Spinal cord (tissue), 9 donors: ENCODE measurements at regions not wholly inside any gene's neighbourhood (a gene's known extent, or its start where the extent isn't known, plus 50 kb on each side); places are given as distances from the start of the nearest gene placed in this dataset.

ENCODE experiments used
- DNase-seq, 6 donors: peaks; one replicate each; pipeline versions ENCODE4 v3.0.0 to v3.0.0-alpha.2; 2013 to 2015; ENCODE audit warnings: low spot score in 6 of 6, low read depth in 4 of 6
- H3K27ac ChIP-seq: one replicate; pipeline ENCODE4 v1.5.1; 2013; ENCODE audit warnings: low read depth, low read length, control low read depth
- H3K27me3 ChIP-seq: one replicate; pipeline ENCODE4 v1.6.1; 2013; ENCODE audit warnings: low read length; ENCODE audit not compliant: control insufficient read depth, insufficient read depth
- H3K36me3 ChIP-seq: one replicate; pipeline ENCODE4 v1.6.1; 2013; ENCODE audit warnings: low read length; ENCODE audit not compliant: control insufficient read depth, insufficient read depth
- H3K4me1 ChIP-seq: one replicate; pipeline ENCODE4 v1.6.1; 2013; ENCODE audit warnings: low read length; ENCODE audit not compliant: control insufficient read depth, insufficient read depth
- H3K4me3 ChIP-seq: one replicate; pipeline ENCODE4 v1.5.1; 2013; ENCODE audit warnings: low read depth, low read length, control low read depth
- H3K9me3 ChIP-seq: one replicate; pipeline ENCODE4 v1.6.1; 2013; ENCODE audit warnings: low read length; ENCODE audit not compliant: control insufficient read depth, insufficient read depth
- WGBS: methylation state at CpG from one replicate; pipeline ENCODE4 v1.1.5; 2013; ENCODE audit warnings: missing lambda C conversion rate; ENCODE audit not compliant: insufficient coverage; 5-methylcytosine and 5-hydroxymethylcytosine counted together
- donor health status: healthy.

DNA sequence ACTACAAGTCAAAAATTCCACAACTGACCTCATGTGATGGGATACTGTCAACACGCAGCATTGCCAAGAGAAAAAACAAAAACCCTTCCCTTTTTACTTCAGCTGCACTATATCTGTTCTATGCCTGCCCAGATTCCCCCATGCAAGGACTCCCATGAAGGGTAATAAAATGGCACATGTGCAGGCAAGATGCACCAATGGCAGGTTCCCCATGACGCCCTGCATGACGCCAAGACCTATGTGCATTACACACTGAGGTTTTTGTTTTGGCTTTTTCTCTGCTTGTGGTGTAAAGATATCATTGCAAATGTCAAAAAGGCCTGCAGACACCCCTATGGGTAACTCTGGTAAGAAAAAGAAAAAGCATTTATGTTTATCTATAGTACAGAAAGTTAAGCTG, 403.4 kb downstream of the HDGFL1 start:
- H3K4me1 ChIP-seq: no peaks in the 10 kb centered on the region
- 87% methylated on average over 3 of the region's 3 CpGs for WGBS
- no peak for DNase-seq

DNA sequence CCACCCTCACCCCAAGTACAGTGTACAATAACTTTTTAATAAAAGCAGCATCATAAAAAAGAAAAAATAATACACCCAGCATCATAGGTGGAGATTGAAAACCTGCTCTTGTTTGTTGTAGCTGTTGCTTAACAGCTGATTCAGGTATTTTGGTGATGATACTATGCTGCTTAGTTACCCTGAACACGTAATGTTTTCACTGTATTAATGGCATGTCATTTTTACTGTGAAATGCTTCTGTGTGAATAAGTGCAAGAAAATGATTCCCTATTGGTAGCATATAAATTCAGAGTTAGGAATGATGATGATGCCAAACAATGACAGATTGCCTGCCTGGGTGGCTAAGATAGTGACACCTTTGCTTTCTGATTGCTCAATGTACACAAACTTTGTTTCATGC, 405.7 kb downstream of the HDGFL1 start:
- H3K36me3 ChIP-seq: no peaks in the 10 kb centered on the region
- WGBS: no CpG with 5 or more reads among the region's 1 CpG
- DNase-seq: peak in 1 of 6 donors; percentile 38
- H3K4me1 ChIP-seq: no peaks in the 10 kb centered on the region
- no peaks in the 10 kb centered on the region for H3K9me3 ChIP-seq
- H3K27me3 ChIP-seq: no peaks in the 10 kb centered on the region
- H3K27ac ChIP-seq: no peak overlapping the region
- H3K4me3 ChIP-seq: no peak overlapping the region

More for the DNA sequence above, 403.4 kb downstream of the HDGFL1 start:
- no peak overlapping the region for H3K4me3 ChIP-seq
- no peaks in the 10 kb centered on the region for H3K36me3 ChIP-seq
- no peaks in the 10 kb centered on the region for H3K9me3 ChIP-seq
- no peak overlapping the region for H3K27ac ChIP-seq
- no peaks in the 10 kb centered on the region for H3K27me3 ChIP-seq

DNA sequence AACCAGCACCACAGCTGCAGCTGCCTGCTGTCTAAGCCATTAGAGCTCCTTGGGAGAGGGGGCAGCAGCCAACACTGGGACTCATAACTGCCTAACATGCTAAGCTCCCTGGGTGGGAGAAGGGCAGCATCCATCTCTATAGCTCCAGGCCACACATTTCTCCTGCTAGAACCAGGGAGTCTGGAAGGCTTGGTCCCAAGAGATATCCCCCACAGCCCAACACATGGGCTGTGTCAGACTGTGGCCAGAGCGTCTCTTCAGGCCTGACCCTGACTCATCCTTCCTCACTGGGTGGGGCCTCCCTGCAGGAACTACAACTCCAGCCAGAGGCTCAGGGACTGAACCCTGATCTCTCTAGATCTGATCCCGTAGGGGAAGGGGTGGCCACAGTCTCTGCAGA, 411.1 kb downstream of the HDGFL1 start:
- H3K4me3 ChIP-seq: no peak overlapping the region
- no peaks in the 10 kb centered on the region for H3K36me3 ChIP-seq
- no peak overlapping the region for H3K27ac ChIP-seq
- WGBS: 94% methylated on average over 2 of the region's 2 CpGs
- H3K4me1 ChIP-seq: no peaks in the 10 kb centered on the region
- H3K9me3 ChIP-seq: no peaks in the 10 kb centered on the region
- H3K27me3 ChIP-seq: no peaks in the 10 kb centered on the region
- DNase-seq: no peak

DNA sequence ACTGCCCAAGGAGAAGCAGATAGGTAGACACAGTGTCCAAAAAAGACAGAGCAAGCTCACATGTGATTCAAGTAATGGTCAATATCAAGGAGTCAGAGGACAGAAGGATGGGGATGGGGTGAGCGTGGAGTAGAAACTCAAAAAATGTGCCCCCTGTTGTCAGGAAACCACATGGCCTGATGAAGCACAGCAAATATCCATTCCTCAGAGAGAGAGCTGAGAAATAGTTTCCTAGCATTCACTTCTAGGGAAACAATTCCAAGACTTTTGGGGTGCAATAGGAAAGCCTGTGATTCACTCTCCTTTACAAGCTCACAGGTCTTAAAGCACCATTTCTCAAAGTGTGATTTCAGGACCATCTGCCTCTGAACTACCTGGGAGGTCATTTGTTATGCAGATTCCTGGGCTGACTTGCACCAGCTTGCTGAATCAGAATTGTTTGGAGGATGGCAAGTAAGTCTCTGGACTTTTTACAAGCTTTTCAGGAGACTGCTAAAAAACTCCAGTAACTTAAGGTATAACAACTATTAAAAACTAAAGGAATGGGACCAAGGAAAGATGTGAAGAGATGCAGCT, 432.8 kb downstream of the HDGFL1 start:
- Histone ChIP-seq H3K4me1 (no peaks in the 10 kb centered on the region), H3K27me3 (no peaks in the 10 kb centered on the region), H3K4me3 (no peak overlapping the region), H3K27ac (no peak overlapping the region), H3K36me3 (no peaks in the 10 kb centered on the region), H3K9me3 (no peaks in the 10 kb centered on the region)
- WGBS: 83% methylated on average over 1 of the region's 1 CpG
- DNase-seq: no peak

DNA sequence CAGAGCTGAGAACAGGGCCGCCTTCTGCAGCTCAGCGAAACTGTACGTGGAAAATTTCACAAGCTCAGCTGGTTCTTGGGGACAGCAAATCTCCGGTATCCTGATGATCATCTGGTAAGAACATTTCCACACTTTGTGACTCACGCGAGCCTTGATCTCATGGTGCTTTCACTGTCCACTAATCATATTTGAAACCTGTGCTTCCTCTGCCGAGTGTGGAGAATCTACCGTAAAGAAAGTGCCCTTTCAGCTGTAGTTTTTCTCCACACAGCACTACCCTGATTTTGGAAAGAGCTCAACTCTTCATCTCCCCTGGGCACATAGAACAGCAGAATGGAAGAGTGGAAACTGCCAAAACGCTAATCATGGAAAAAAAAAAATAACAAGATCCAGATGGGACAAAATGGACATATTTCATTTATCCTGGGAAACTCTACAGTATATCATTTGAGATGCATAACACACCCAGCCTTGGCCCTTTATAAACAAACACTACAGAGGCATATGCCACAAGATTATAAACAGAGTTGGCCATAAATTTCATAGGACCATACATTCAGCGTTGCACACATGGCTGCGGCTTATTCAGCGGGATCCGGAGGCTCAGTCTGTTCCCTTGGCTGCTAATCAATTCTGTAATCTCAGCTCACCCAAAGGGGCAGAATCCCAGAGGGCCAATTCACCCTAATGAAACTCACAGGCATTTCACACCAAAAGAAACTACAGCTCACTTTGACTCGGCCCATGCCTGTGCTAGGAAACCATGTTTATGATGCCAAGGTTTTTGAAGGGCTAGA, 434.5 kb downstream of the HDGFL1 start:
- H3K27ac ChIP-seq: no peak overlapping the region
- peak in 5 of 6 donors; percentile 11 to 89 (median 26) for DNase-seq

DNA sequence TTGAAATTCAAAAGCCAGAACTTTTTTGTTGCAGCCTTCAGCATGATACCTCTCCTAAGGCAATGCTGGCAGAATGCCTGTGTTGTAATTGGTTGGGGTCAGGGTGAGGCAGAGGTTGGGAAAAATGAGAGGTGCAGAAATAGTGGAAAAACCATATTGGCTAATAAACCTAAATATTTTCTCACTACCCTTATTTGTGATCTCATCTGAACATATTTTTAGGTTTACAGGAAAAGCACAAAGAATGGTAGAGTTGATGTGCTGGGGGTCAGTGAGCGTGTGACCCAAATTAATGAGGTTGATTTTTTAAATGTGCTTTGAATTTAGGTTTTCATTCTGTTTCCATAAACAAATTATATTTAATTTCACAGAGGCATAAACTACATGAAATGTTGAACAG, 437.3 kb downstream of the HDGFL1 start:
- no peaks in the 10 kb centered on the region for H3K27me3 ChIP-seq
- DNase-seq: no peak
- H3K9me3 ChIP-seq: no peaks in the 10 kb centered on the region
- H3K4me3 ChIP-seq: no peak overlapping the region
- no peaks in the 10 kb centered on the region for H3K4me1 ChIP-seq
- WGBS: no CpG with 5 or more reads among the region's 1 CpG
- no peaks in the 10 kb centered on the region for H3K36me3 ChIP-seq
- no peak overlapping the region for H3K27ac ChIP-seq

More for the DNA sequence above, 434.5 kb downstream of the HDGFL1 start:
- WGBS: 68% methylated on average over 8 of the region's 14 CpGs
- H3K27me3 ChIP-seq: no peaks in the 10 kb centered on the region
- H3K4me3 ChIP-seq: no peak overlapping the region
- no peaks in the 10 kb centered on the region for H3K36me3 ChIP-seq
- H3K4me1 ChIP-seq: no peaks in the 10 kb centered on the region
- H3K9me3 ChIP-seq: no peaks in the 10 kb centered on the region

DNA sequence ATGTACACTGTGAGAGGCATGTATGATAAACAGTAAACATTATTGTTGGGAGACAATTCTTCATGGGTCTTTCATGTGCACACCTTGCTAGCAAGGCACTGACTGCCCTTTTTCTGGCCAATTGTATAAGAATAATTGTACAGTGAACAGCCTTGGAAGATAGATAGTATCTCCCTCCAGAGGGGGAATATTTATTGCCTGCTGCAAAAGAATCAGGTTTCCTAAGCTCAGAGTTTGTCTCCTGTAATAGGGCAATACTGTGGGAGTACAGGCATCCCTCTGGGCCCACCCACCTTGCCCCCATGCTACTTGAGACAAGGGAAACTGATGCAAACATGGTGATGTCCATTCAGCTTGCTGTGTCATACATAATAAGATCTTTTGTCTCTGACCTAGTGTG, 442.2 kb downstream of the HDGFL1 start:
- H3K27ac ChIP-seq: no peak overlapping the region
- no peak overlapping the region for H3K4me3 ChIP-seq
- DNase-seq: no peak
- H3K36me3 ChIP-seq: no peaks in the 10 kb centered on the region
- no peaks in the 10 kb centered on the region for H3K9me3 ChIP-seq
- no peaks in the 10 kb centered on the region for H3K4me1 ChIP-seq
- no peaks in the 10 kb centered on the region for H3K27me3 ChIP-seq

DNA sequence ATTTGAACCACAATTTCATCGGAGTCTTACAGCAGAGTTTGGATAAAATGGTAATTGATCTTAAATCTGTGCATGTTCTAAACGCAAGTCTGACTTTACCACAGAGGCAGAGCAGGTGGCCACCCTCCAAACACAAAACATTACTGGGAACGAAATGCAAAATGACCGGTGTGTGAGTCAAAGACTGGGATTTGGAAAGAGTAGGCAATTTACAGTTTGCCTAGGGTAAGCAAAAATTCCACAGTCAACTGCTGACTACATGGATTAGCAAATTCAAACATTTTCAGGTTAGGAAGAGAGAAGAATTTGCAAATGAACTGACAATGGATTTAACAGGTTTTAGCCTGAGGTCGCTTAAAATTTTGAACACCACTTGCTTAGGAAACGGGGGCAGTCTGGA, 444.4 kb downstream of the HDGFL1 start:
- H3K4me1 ChIP-seq: no peaks in the 10 kb centered on the region
- no peak overlapping the region for H3K27ac ChIP-seq
- DNase-seq: no peak
- H3K27me3 ChIP-seq: no peaks in the 10 kb centered on the region
- WGBS: 51% methylated on average over 2 of the region's 6 CpGs
- no peaks in the 10 kb centered on the region for H3K9me3 ChIP-seq
- H3K36me3 ChIP-seq: no peaks in the 10 kb centered on the region
- H3K4me3 ChIP-seq: no peak overlapping the region

DNA sequence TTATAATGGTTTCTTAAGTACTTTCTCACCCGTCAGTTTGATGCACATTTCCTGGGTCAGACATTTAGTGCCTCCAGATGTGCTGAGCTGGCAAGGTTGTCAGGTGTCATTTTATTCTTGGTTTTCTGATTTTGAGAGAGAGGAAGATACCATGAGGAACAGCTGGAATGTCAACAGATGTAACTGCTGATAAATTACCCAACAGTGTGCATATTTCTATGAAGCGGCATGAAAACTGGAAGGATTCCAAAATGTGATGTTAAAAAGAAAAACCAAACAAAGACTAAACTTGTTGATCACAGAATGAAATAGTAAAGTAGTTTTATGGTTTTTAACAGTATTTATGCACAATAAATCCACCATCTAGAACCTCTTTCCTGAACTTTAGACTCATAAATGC, 447.3 kb downstream of the HDGFL1 start:
- no CpG with 5 or more reads among the region's 2 CpGs for WGBS
- Histone ChIP-seq H3K36me3 (no peaks in the 10 kb centered on the region), H3K4me3 (no peak overlapping the region), H3K27ac (no peak overlapping the region), H3K27me3 (no peaks in the 10 kb centered on the region), H3K4me1 (no peaks in the 10 kb centered on the region), H3K9me3 (no peaks in the 10 kb centered on the region)
- no peak for DNase-seq

DNA sequence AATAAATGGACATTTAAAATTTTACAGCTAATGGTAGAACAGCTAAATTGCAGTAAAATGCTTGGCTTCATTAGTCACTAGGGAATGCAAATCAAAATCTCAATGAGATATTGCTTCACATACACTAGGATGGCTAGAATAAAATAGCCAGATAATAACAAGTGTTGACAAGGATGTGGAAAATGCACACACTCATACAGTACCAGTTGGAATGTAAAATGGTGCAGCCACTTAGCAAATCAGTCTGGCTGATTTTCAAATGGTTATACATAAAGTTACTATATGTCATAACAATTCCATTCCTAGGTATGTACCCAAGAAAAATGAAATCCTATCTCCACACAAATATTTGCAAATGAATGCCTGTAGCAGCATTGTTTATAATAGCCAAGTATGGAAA, 452.1 kb downstream of the HDGFL1 start:
- Histone ChIP-seq H3K9me3 (no peaks in the 10 kb centered on the region), H3K27me3 (no peaks in the 10 kb centered on the region), H3K36me3 (no peaks in the 10 kb centered on the region), H3K27ac (no peak overlapping the region), H3K4me1 (no peaks in the 10 kb centered on the region), H3K4me3 (no peak overlapping the region)
- DNase-seq: no peak
